ENCODE measurements at regions not wholly inside any gene's neighbourhood (a gene's known extent, or its start where the extent isn't known, plus 50 kb on each side); places are given as distances from the start of the nearest gene placed in this dataset.

- Histone ChIP-seq H3K27ac (ENCODE audit: low read depth, low read length) (no peak overlapping the region), H3K27me3 (ENCODE audit: insufficient read depth, low read length) (peaks cover 88% of the 10 kb centered on the region), H3K4me1 (ENCODE audit: control insufficient read depth, insufficient read depth, low read length, unreplicated experiment) (no peaks in the 10 kb centered on the region), H2AFZ (ENCODE audit: low read length, unreplicated experiment) (no peak overlapping the region), H3K4me3 (ENCODE audit: low read depth, low read length) (no peak overlapping the region), H3K79me2 (ENCODE audit: control insufficient read depth, insufficient read depth, low read length, unreplicated experiment) (no peaks in the 10 kb centered on the region), H3K36me3 (ENCODE audit: insufficient read depth, low read length) (no peaks in the 10 kb centered on the region)
These were observed 84.2 kb upstream of the DISP3 start for GRCh38 chr1:11394592-11395245.

GRCh38 chr1:11395616-11396015 is 83.3 kb upstream of the DISP3 start:
- Histone ChIP-seq H3K27me3 (ENCODE audit: insufficient read depth, low read length) (peaks cover 90% of the 10 kb centered on the region), H3K79me2 (ENCODE audit: control insufficient read depth, insufficient read depth, low read length, unreplicated experiment) (no peaks in the 10 kb centered on the region), H2AFZ (ENCODE audit: low read length, unreplicated experiment) (no peak overlapping the region), H3K27ac (ENCODE audit: low read depth, low read length) (no peak overlapping the region), H3K4me1 (ENCODE audit: control insufficient read depth, insufficient read depth, low read length, unreplicated experiment) (no peaks in the 10 kb centered on the region), H3K36me3 (ENCODE audit: insufficient read depth, low read length) (no peaks in the 10 kb centered on the region), H3K4me3 (ENCODE audit: low read depth, low read length) (no peak overlapping the region)

- Histone ChIP-seq H3K79me2 (ENCODE audit: control insufficient read depth, insufficient read depth, low read length, unreplicated experiment) (no peaks in the 10 kb centered on the region), H3K4me3 (ENCODE audit: low read depth, low read length) (no peak overlapping the region), H3K4me1 (ENCODE audit: control insufficient read depth, insufficient read depth, low read length, unreplicated experiment) (no peaks in the 10 kb centered on the region), H3K27me3 (ENCODE audit: insufficient read depth, low read length) (peaks cover 78% of the 10 kb centered on the region), H3K36me3 (ENCODE audit: insufficient read depth, low read length) (no peaks in the 10 kb centered on the region), H2AFZ (ENCODE audit: low read length, unreplicated experiment) (no peak overlapping the region), H3K27ac (ENCODE audit: low read depth, low read length) (no peak overlapping the region)
These were observed 81.6 kb upstream of the DISP3 start for GRCh38 chr1:11397151-11397901.

GRCh38 chr1:11399250-11399649 is 79.7 kb upstream of the DISP3 start:
- no peak overlapping the region for H2AFZ ChIP-seq (ENCODE audit: low read length, unreplicated experiment)
- H3K36me3 ChIP-seq (ENCODE audit: insufficient read depth, low read length): no peaks in the 10 kb centered on the region
- H3K4me3 ChIP-seq (ENCODE audit: low read depth, low read length): no peak overlapping the region
- no peak overlapping the region for H3K27ac ChIP-seq (ENCODE audit: low read depth, low read length)
- H3K79me2 ChIP-seq (ENCODE audit: control insufficient read depth, insufficient read depth, low read length, unreplicated experiment): no peaks in the 10 kb centered on the region
- H3K27me3 ChIP-seq (ENCODE audit: insufficient read depth, low read length): peaks cover 74% of the 10 kb centered on the region
- no peaks in the 10 kb centered on the region for H3K4me1 ChIP-seq (ENCODE audit: control insufficient read depth, insufficient read depth, low read length, unreplicated experiment)

GRCh38 chr1:11400155-11400554 is 78.8 kb upstream of the DISP3 start:
- Histone ChIP-seq H3K27me3 (ENCODE audit: insufficient read depth, low read length) (peaks cover 70% of the 10 kb centered on the region), H3K4me1 (ENCODE audit: control insufficient read depth, insufficient read depth, low read length, unreplicated experiment) (no peaks in the 10 kb centered on the region), H3K36me3 (ENCODE audit: insufficient read depth, low read length) (no peaks in the 10 kb centered on the region), H2AFZ (ENCODE audit: low read length, unreplicated experiment) (no peak overlapping the region), H3K4me3 (ENCODE audit: low read depth, low read length) (no peak overlapping the region), H3K27ac (ENCODE audit: low read depth, low read length) (no peak overlapping the region), H3K79me2 (ENCODE audit: control insufficient read depth, insufficient read depth, low read length, unreplicated experiment) (no peaks in the 10 kb centered on the region)

- H3K4me3 ChIP-seq (ENCODE audit: low read depth, low read length): no peak overlapping the region
- no peak overlapping the region for H3K27ac ChIP-seq (ENCODE audit: low read depth, low read length)
- H3K27me3 ChIP-seq (ENCODE audit: insufficient read depth, low read length): peaks cover 67% of the 10 kb centered on the region
- H3K36me3 ChIP-seq (ENCODE audit: insufficient read depth, low read length): no peaks in the 10 kb centered on the region
- H3K4me1 ChIP-seq (ENCODE audit: control insufficient read depth, insufficient read depth, low read length, unreplicated experiment): no peaks in the 10 kb centered on the region
- no peaks in the 10 kb centered on the region for H3K79me2 ChIP-seq (ENCODE audit: control insufficient read depth, insufficient read depth, low read length, unreplicated experiment)
- H2AFZ ChIP-seq (ENCODE audit: low read length, unreplicated experiment): no peak overlapping the region
These were observed 78.4 kb upstream of the DISP3 start for GRCh38 chr1:11400567-11400966.

- no peaks in the 10 kb centered on the region for H3K4me1 ChIP-seq (ENCODE audit: control insufficient read depth, insufficient read depth, low read length, unreplicated experiment)
- H3K27me3 ChIP-seq (ENCODE audit: insufficient read depth, low read length): peaks cover 83% of the 10 kb centered on the region
- no peak overlapping the region for H2AFZ ChIP-seq (ENCODE audit: low read length, unreplicated experiment)
These were observed 72.1 kb upstream of the DISP3 start for GRCh38 chr1:11406845-11407244.

GRCh38 chr1:11407301-11407994 is 71.5 kb upstream of the DISP3 start:
- H3K27me3 ChIP-seq (ENCODE audit: insufficient read depth, low read length): peaks cover 85% of the 10 kb centered on the region
- no peaks in the 10 kb centered on the region for H3K79me2 ChIP-seq (ENCODE audit: control insufficient read depth, insufficient read depth, low read length, unreplicated experiment)
- H3K4me1 ChIP-seq (ENCODE audit: control insufficient read depth, insufficient read depth, low read length, unreplicated experiment): no peaks in the 10 kb centered on the region
- no peaks in the 10 kb centered on the region for H3K36me3 ChIP-seq (ENCODE audit: insufficient read depth, low read length)
- no peak overlapping the region for H2AFZ ChIP-seq (ENCODE audit: low read length, unreplicated experiment)
- no peak overlapping the region for H3K4me3 ChIP-seq (ENCODE audit: low read depth, low read length)
- H3K27ac ChIP-seq (ENCODE audit: low read depth, low read length): no peak overlapping the region

More at GRCh38 chr1:11406845-11407244, 72.1 kb upstream of the DISP3 start:
- H3K4me3 ChIP-seq (ENCODE audit: low read depth, low read length): no peak overlapping the region
- H3K27ac ChIP-seq (ENCODE audit: low read depth, low read length): no peak overlapping the region
- no peaks in the 10 kb centered on the region for H3K79me2 ChIP-seq (ENCODE audit: control insufficient read depth, insufficient read depth, low read length, unreplicated experiment)
- H3K36me3 ChIP-seq (ENCODE audit: insufficient read depth, low read length): no peaks in the 10 kb centered on the region

- Histone ChIP-seq H3K79me2 (ENCODE audit: control insufficient read depth, insufficient read depth, low read length, unreplicated experiment) (no peaks in the 10 kb centered on the region), H3K27me3 (ENCODE audit: insufficient read depth, low read length) (peaks cover 95% of the 10 kb centered on the region), H3K4me1 (ENCODE audit: control insufficient read depth, insufficient read depth, low read length, unreplicated experiment) (no peaks in the 10 kb centered on the region), H3K4me3 (ENCODE audit: low read depth, low read length) (no peak overlapping the region), H3K27ac (ENCODE audit: low read depth, low read length) (no peak overlapping the region), H2AFZ (ENCODE audit: low read length, unreplicated experiment) (no peak overlapping the region), H3K36me3 (ENCODE audit: insufficient read depth, low read length) (no peaks in the 10 kb centered on the region)
These were observed 66.8 kb upstream of the DISP3 start for GRCh38 chr1:11412141-11412540.

- no peak overlapping the region for H3K4me3 ChIP-seq (ENCODE audit: low read depth, low read length)
- H3K27me3 ChIP-seq (ENCODE audit: insufficient read depth, low read length): peaks cover 93% of the 10 kb centered on the region
- H3K4me1 ChIP-seq (ENCODE audit: control insufficient read depth, insufficient read depth, low read length, unreplicated experiment): no peaks in the 10 kb centered on the region
- no peaks in the 10 kb centered on the region for H3K36me3 ChIP-seq (ENCODE audit: insufficient read depth, low read length)
- no peak overlapping the region for H2AFZ ChIP-seq (ENCODE audit: low read length, unreplicated experiment)
- no peak overlapping the region for H3K27ac ChIP-seq (ENCODE audit: low read depth, low read length)
- no peaks in the 10 kb centered on the region for H3K79me2 ChIP-seq (ENCODE audit: control insufficient read depth, insufficient read depth, low read length, unreplicated experiment)
These were observed 65.0 kb upstream of the DISP3 start for GRCh38 chr1:11413986-11414391.
